OCI-LY7 (cell line): ENCODE measurements at regions not wholly inside any gene's neighbourhood (a gene's known extent, or its start where the extent isn't known, plus 50 kb on each side); places are given as distances from the start of the nearest gene placed in this dataset.

ENCODE experiments used
- BruUV-seq: library from RNA; stranded (reverse); fragments of 400-500 nt; replicated peaks from 2 replicates; lab custom pipeline; 2021; lab: Mats Ljungman, UMichigan
- CTCF ChIA-PET: fragments of 300-600 bp; sonication (Branson Sonifier 250); formaldehyde crosslinking; loops from one replicate; lab custom pipeline; 2022; ENCODE audit warnings: antibody characterized with exemption; ENCODE audit not compliant: unreplicated experiment; lab: Charles Lee
- POLR2A ChIA-PET: fragments of 300-600 bp; sonication (Branson Sonifier 250); formaldehyde crosslinking; loops from one replicate; lab custom pipeline; 2022; ENCODE audit warnings: antibody characterized with exemption; lab: Charles Lee
- DNase-seq: peaks from one replicate; pipeline ENCODE4 v3.0.0-alpha.2; 2015; ENCODE audit warnings: low spot score
- H2AFZ ChIP-seq: fragments of 200-600 bp; sonication (generic), shearing (Covaris generic); 2 replicates; pipeline ENCODE4 v1.6.1; 2014; ENCODE audit warnings: mild to moderate bottlenecking, antibody characterized with exemption, low read length, moderate library complexity
- H3K27ac ChIP-seq: fragments of 200-600 bp; sonication (generic); 2 replicates; pipeline ENCODE4 v1.5.1; 2014; ENCODE audit warnings: mixed run types, low read depth, mild to moderate bottlenecking, moderate library complexity, low read length, inconsistent platforms; ENCODE audit not compliant: poor library complexity, severe bottlenecking
- H3K36me3 ChIP-seq: fragments of 200-600 bp; sonication (generic); 2 replicates; pipeline ENCODE4 v1.6.1; 2014; ENCODE audit warnings: mild to moderate bottlenecking, antibody characterized with exemption, low read length, moderate library complexity, mixed read lengths; ENCODE audit not compliant: insufficient read depth
- H3K4me1 ChIP-seq: fragments of 200-600 bp; sonication (generic); 2 replicates; pipeline ENCODE4 v1.5.1; 2014; ENCODE audit warnings: mild to moderate bottlenecking, low read length; ENCODE audit not compliant: insufficient read depth, poor library complexity, severe bottlenecking
- H3K4me2 ChIP-seq: fragments of 200-600 bp; sonication (generic); 2 replicates; pipeline ENCODE4 v1.6.1; 2014; ENCODE audit warnings: mild to moderate bottlenecking, low read length
- H3K4me3 ChIP-seq: fragments of 200-600 bp; sonication (generic); 2 replicates; pipeline ENCODE4 v1.5.1; 2014; ENCODE audit warnings: mild to moderate bottlenecking, low read depth, low read length; ENCODE audit not compliant: poor library complexity, severe bottlenecking
- H3K79me2 ChIP-seq: fragments of 200-600 bp; sonication (generic); 2 replicates; pipeline ENCODE4 v1.6.1; 2016; ENCODE audit warnings: low read depth, mild to moderate bottlenecking, low read length, moderate library complexity, mixed read lengths; ENCODE audit not compliant: insufficient read depth
- H3K9me2 ChIP-seq: fragments of 200-600 bp; sonication (generic); 2 replicates; pipeline ENCODE4 v1.6.1; 2016; ENCODE audit warnings: mild to moderate bottlenecking, low read length, mixed read lengths; ENCODE audit not compliant: insufficient read depth
- H3K9me3 ChIP-seq: fragments of 200-600 bp; sonication (generic); 2 replicates; pipeline ENCODE4 v1.6.1; 2014; ENCODE audit warnings: mild to moderate bottlenecking, mixed run types, low read length, mixed read lengths
- H4K20me1 ChIP-seq: fragments of 200-600 bp; sonication (generic); 2 replicates; pipeline ENCODE4 v1.6.1; 2014; ENCODE audit warnings: mild to moderate bottlenecking, antibody characterized with exemption, low read length, moderate library complexity, mixed read lengths; ENCODE audit not compliant: insufficient read depth
- CTCF ChIP-seq: fragments of 200-600 bp; sonication (generic); conservative IDR thresholded peaks from 2 replicates; pipeline ENCODE4 v1.5.1; 2014; ENCODE audit warnings: mild to moderate bottlenecking, antibody characterized with exemption, low read length, moderate library complexity, mixed read lengths
- EZH2phosphoT487 ChIP-seq: fragments of 200-600 bp; sonication (generic); IDR thresholded peaks from 2 replicates; pipeline ENCODE4 v1.6.1; 2018; ENCODE audit warnings: low read depth, borderline replicate concordance, mild to moderate bottlenecking, mixed run types, antibody characterized with exemption, low read length, moderate library complexity, mixed read lengths
- intact Hi-C: fragments of 100-400 bp; cut with micrococcal nuclease; formaldehyde crosslinking; loops from one replicate; pipeline ENCODE4 v1.10.0; 2022; ENCODE audit not compliant: unreplicated experiment

DNA sequence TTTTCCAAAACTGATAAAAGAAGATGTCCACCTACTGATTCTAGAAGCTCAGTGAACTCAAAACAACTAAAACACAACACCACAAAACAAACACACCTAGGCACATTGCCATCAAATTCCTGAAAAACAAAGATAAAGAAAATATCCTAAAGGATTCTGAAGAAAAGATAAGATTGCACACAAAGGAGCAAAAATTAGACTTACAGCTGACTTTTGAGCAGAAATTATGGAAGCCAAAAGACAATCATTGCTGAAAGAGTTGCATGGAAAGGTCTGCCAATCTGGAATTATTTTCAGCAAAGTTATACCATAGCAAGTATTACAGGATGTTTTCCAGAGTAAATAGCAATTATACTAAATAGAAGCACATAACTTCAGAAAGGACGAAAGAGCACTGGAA lies 128.2 kb upstream of the IRX2 start:
- no peaks in the 10 kb centered on the region for H3K79me2 ChIP-seq
- TF ChIP-seq CTCF: no peak
- no peak for TF ChIP-seq EZH2phosphoT487
- BruUV-seq: no TSS peak

DNA sequence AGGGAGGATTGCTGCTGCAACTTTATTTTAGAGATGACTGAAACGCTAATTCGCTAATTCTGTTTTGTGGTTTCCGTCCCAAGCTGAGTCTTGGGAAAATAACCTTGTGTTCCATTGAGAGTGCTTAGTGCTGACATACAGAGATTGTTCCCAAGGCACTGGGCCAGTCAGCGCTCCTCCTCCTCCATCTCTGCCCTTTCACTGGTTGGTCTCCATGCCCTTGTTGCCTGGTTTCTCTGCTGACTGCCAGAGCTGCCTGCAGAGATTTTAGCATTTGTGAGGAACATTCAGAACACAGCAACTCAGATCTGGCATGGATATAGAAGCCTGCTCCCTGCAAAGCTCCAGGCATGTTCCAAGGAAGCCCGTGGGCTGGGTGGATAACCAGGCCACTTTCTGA lies 126.0 kb upstream of the IRX2 start:
- Histone ChIP-seq H3K4me2 (no peak overlapping the region), H3K79me2 (no peaks in the 10 kb centered on the region), H3K36me3 (no peaks in the 10 kb centered on the region), H2AFZ (no peak overlapping the region), H3K4me3 (no peak overlapping the region), H3K27ac (no peak overlapping the region), H3K9me3 (peaks cover 5% of the 10 kb centered on the region; the same call in 1 of the 2 replicates), H4K20me1 (no peaks in the 10 kb centered on the region), H3K9me2 (no peaks in the 10 kb centered on the region), H3K4me1 (no peaks in the 10 kb centered on the region)
- intact Hi-C loops: no loop called here
- CTCF ChIA-PET: no interaction called here
- no peak for DNase-seq
- POLR2A ChIA-PET: no interaction called here
- BruUV-seq: no TSS peak
- TF ChIP-seq CTCF (no peak), EZH2phosphoT487 (no peak)

More for the DNA sequence above, 128.2 kb upstream of the IRX2 start:
- intact Hi-C loops: no loop called here
- ChIA-PET POLR2A (interaction anchor here (1.1 kb wide), 1 partner anchor 42 kb away, joined by 3 read pairs; no protein-coding TSS in a partner anchor), CTCF (no interaction called here)
- Histone ChIP-seq H3K4me2 (no peak overlapping the region), H3K27ac (no peak overlapping the region), H4K20me1 (no peaks in the 10 kb centered on the region), H2AFZ (no peak overlapping the region), H3K9me2 (no peaks in the 10 kb centered on the region), H3K9me3 (peaks cover 5% of the 10 kb centered on the region; the same call in 1 of the 2 replicates), H3K4me1 (no peaks in the 10 kb centered on the region), H3K4me3 (no peak overlapping the region), H3K36me3 (no peaks in the 10 kb centered on the region)
- no peak for DNase-seq

DNA sequence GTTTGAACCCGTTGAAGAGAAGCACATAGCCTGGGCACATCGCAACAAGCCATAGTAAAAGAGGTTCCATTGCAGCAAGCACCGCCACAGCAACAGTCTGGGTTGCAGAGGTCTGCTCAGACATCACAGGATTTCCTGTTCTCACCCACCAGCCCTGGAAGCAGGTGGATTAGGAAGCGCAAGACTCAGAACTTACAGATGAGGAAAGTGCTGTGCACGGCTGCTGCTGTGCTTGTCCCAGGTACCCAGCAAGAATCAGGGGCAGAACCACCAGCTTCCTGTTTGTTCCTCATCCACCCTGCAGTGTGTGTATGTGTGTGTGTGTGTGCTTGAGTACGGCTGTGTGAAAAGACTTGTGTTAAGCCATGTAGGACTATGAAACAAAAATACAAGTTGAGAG lies 124.7 kb upstream of the IRX2 start:
- H3K4me1 ChIP-seq: no peaks in the 10 kb centered on the region
- BruUV-seq: no TSS peak
- no peaks in the 10 kb centered on the region for H3K36me3 ChIP-seq
- no peak for DNase-seq
- TF ChIP-seq CTCF (no peak), EZH2phosphoT487 (no peak)
- POLR2A ChIA-PET: no interaction called here
- intact Hi-C loops: no loop called here
- H2AFZ ChIP-seq: no peak overlapping the region
- H3K27ac ChIP-seq: no peak overlapping the region
- CTCF ChIA-PET: no interaction called here
- H3K4me2 ChIP-seq: no peak overlapping the region
- H3K4me3 ChIP-seq: no peak overlapping the region
- H3K79me2 ChIP-seq: no peaks in the 10 kb centered on the region
- peaks cover 5% of the 10 kb centered on the region; the same call in 1 of the 2 replicates for H3K9me3 ChIP-seq
- H3K9me2 ChIP-seq: no peaks in the 10 kb centered on the region
- H4K20me1 ChIP-seq: no peaks in the 10 kb centered on the region
